NCI-H1694 (cell line): ENCODE measurements at regions not wholly inside any gene's neighbourhood (a gene's known extent, or its start where the extent isn't known, plus 50 kb on each side); places are given as distances from the start of the nearest gene placed in this dataset.
"Not testable (repeated sequence)": the region's sequence is repeated elsewhere in the genome, so short reads cannot be mapped to it uniquely, and the experiment has no call there.

Experiments used
- DNase-seq: peaks from one replicate; lab custom pipeline; 2025; lab: John Stamatoyannopoulos, UW

DNA sequence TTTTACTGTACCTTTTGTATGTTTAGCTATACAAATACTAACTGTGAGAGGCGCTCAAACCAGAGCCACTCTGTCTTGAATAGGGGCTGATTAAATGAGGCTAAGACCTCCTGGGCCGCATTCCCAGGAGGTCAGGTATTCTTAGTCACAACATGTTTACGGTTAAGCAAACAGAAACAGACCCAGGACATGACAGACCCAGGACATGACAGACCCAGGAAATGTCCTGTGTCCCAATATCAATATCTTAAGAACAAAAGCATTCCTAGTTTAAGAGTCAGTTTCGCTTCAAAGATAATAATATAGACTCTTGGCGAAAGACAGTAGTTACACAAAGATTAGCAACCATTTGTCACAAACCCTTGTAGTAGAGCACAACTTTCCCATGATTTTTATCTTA is 304.5 kb downstream of the CCSER2 start:
- no peak for DNase-seq

DNA sequence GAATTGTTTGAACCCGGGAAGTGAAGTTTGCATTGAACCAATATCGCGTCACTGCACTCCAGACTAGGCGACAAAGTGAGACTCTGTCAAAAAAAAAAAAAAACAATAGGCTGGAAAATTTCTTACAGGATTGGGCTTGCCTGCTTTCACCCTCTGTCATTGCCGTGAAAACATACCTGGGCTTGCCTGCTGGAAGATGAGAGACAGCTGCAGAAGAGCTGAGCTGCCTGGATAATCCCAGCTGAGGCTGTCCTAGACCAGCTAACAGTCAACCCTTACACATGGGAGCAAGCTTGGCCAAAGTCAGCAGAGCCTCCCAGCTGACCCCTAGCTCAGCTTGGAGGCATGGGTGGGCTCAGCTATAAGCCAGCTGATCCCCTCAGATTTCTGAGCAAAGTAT is 306.2 kb downstream of the CCSER2 start:
- DNase-seq, result no peak

- DNase-seq, result not testable (repeated sequence)
Measured at GRCh38 chr10:84650628-84651027, 322.2 kb downstream of the CCSER2 start.

GRCh38 chr10:84654671-84655070 is 326.3 kb downstream of the CCSER2 start:
- DNase-seq, result no peak

DNA sequence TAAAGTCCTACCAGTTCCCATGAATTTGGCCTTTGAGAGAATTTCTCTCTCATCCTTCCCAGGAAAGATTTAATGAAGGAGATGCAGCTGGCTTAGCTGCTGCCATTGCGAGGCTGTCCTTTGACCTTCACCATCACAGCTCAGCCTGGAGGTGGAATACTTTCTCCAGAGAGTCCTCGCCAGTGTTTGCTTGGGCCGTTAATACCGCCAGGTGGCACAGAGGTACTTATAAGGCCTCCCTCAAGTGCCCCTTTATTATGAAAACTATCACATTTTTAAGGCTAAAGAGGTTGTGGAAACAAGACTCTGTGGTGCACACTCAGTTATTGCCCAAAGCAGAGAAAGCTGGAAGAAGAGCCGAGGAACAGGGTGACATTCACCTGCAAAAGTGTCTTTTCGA is 330.6 kb downstream of the CCSER2 start:
- no peak for DNase-seq

DNA sequence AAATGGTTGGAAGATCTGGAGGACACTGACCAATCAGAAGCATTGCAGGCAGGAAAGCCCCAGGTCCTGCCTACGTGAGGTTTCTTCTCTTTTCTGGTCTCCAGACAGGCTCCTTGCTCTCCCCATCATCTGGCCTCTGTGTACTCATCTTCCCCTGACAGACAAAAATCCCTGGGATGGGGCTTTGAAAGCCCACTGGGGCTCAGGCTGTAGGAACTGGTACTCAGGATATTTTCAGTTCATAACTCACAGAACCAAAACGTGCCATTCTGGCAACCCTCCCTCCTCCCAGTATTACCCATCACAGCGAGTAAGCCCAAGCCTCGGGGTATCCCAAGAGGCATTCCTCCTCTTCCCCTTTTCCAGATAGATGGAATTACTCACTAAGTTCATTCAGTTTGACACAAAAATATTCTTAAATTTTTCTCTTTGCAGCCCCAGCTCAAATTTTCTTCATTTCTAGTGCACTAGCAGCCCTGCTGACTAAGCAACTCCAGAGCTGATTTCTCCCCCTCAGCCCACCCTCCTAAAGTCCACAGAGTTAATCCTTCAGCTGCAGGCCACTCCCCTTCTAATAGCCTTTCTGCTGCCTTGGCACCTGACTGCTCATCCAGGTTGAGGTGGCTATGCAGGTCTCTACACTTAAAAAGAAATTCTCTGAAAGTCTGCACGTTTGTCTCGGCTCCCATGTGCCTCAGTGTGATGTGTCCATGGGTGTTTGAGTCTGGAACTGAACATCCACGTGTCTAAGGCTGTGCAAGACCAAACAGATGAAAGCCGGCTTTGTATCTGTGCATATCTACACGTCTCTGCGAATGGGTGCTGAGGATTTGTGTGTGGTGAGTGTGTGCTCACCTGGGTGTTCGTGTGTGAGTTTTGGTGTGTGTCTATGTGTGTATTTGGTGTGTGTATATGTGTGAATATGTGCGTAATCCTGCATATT is 331.4 kb downstream of the CCSER2 start:
- no peak for DNase-seq

- no peak for DNase-seq
Measured at GRCh38 chr10:84660450-84661159, 332.2 kb downstream of the CCSER2 start.

DNA sequence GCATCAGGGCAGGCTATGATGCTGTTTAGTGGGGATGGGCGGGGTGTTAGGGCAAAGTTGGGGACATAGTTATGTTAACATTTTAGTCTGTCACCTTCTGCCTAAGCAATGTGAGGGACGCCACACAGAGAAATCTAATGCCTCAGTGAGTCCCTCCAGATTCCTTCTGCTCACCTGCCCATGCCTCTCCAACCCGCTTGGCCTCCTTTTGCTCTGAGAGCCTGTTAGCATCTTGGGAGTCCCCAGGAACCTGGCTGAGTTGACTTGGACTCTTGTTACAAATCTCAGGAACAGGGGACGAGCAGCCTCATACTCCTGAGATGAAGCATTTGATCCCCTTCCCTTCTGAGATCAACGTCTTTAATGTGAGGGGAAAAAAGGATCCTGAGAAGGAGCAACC is 336.8 kb downstream of the CCSER2 start:
- no peak for DNase-seq

DNA sequence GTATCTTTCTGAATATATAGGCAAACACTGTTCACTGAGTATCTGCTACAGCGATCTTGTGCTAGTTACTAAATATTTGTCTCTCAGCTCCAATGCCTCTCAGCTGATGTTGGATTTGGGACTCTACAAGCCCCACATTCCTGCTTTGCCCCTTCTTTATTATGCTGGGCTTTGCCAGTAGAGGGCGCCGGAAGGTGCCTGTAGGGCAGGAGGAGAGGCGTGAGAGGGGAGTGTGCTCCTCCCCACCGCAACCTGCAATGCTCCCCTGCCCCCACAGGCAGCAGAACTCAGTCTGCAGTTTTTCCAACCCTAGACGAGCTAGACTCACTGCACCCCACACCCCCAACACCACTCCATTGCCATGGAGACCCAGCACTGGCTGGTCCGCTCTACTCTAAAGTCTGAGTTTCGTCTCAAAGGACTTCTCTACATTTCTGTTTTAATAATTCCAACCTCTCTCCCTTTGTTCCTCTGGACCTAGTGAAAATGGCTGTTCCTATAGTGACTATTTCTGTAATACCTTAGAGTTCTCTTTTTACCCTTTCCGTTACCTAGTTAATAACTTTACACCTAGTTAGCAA is 337.6 kb downstream of the CCSER2 start:
- peak; percentile 0 for DNase-seq

DNA sequence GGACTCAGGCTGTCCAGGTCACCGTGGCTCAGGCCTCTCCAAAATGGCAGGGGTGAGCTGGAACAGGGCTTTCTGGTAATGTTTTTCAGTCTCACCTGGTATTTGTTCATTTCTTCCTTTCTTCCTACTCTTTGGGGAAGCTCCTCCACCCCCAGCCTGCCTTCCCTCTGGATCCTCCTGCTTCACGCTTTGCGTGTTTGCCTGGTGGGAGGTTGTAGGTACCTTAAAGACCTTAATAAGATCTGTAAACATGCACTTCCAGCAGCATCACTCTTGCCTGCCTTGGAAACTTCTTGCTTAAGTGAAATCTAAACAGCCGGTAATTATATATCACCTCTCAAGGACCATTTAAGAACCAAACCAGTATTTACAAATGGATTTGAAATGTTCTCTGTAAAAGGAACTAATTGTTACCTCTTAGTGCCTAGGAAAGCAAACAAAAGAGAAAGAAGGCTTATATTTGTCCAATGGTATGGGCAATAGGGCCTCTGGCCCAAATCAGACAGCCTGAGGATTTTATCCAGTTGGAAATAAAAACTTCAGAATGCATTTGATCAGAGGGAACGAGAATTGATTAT is 339.9 kb downstream of the CCSER2 start:
- DNase-seq, result no peak

DNA sequence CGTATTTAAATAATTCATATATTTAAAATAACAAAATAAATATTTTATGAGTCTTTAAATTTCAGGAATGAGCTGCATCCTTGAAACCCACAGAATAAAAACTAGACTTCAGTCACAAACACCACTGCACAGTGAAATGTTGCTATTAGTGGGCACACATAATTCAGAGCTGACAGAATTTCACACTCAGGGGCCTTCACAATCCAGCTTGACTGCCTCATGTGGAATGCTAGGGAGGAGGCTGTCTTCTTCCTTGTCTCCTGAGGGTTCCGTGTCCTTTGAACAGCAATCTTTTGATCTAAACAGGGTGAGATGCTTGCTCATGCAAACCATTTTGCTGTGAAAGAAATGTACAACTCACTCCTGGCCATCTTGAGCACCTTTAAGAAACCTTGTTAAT is 346.7 kb downstream of the CCSER2 start:
- DNase-seq, result no peak

- peak; percentile 7 for DNase-seq
Measured at GRCh38 chr10:84676536-84676935, 348.1 kb downstream of the CCSER2 start.

DNA sequence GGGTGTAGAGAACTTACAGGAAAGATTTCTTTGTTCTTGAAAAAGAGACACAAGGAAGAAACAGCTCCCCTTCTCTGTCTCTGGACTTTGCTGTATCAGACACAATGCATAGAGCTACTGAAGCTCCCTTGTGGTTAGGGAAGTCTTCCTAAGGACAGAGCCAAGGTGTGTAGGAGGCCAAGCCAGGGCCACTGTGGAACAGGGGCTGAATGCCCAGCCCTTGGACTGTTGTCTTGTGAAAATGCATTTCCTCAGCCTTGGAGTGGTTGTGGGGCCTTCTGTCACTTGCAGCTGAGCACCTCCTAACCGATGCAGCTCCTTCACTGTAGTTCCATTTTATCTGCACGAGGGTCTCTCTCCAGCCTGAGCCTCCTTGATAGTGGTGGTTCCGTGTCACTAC is 353.4 kb downstream of the CCSER2 start:
- DNase-seq, result no peak

DNA sequence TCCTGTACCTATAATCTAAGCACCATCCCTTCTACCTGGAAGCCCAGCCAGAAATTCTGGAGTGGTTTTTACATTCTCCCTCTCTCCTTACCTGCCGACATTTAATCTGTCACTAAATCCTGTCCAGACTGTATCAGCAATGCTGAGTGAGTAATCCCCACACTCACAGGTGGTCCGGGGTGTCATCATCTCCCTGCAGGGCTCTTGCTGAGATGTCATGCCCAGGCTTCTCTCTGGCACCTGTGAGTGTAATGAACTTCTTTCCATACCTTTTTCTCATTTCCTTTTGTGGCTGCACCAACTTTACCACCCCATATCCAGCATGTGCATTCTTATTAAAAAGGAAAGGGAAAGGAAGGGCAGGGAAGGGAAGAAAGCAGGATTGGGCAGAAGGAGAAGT is 355.2 kb downstream of the CCSER2 start:
- DNase-seq, result no peak

DNA sequence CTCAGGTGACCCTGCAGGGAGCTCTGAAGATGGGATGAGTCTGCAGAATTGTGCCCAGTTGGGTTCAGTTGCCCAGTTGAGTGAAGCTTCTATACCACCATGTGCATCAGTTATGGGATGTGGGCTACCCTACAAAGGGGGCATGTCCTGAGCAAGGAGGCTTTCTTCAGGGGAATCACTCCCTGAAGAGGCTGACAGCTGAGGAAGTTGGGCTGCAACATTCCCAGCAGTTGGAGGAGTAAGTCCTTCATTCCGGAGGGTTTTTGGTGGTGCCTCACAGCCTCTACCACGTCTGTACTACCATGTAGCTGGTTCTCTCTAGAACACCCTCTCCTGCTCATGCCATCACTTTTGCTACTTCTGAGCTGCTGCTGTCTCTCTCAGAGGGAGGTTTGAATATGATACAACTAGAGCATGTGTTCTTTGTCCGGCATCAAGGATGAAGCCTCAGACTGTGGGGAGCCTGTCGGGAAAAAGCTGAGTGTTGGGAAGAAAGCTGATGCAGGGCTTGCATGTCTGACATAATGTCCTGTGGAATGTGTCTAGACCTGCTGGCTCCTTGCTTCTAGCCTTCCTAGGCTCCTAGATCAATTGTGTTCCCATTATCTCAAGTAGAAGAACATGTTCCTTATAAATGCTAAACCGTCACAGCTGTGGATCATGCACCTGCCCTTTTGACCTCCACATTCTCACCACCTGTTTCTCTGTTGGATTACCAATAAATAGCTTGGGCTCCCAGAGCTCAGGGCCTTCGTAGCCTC is 355.8 kb downstream of the CCSER2 start:
- DNase-seq, result no peak

DNA sequence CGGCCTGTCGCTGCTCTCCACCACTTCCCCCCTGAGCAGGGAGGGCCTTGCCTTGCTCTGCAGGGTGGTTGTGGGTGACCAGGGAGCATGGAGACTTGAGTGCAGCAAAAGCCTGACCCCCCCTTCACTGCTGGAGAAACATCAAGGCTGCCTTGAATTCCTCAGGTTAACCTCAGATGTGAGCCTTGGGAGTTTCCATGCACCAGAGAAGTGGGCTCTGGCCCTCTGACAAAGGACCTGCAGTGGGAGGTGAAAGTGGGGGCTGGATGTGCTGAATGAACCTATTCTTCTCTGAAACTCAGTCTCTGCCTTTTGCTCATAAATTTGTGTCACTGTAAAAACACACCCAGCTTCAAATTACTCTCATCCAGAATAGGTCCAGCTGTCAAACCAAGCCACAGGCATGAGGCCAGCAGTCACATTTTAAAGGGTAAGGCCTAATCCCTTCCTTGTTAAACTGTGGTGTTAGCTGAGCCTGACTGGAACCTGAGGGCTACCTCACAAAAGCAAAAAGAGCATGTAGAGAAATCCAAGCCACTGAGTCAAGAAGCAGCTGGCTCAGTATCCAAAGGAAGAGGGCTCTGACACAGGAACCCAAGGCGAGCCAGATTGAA is 356.8 kb downstream of the CCSER2 start:
- DNase-seq, result no peak

- no peak for DNase-seq
Measured at GRCh38 chr10:84693006-84693405, 364.6 kb downstream of the CCSER2 start.

DNA sequence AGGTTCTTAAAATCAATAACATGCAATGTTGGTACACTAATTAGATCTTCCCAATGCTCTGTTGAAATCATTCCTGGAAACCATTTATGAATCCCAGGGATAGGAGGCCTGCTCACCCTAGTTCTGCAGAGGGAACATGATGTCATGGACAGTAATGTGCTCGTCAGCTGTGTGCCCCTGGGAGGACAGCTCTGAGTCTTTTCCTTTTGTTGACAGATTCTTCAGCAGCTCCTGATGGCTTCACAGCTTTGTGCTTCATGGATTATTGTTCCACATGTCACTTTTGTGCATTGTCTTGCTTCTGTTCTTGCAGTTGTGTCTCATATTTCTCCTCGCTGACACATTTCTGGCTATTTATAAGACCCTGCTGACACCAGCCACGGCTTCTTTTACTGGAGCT is 367.5 kb downstream of the CCSER2 start:
- DNase-seq, result no peak

DNA sequence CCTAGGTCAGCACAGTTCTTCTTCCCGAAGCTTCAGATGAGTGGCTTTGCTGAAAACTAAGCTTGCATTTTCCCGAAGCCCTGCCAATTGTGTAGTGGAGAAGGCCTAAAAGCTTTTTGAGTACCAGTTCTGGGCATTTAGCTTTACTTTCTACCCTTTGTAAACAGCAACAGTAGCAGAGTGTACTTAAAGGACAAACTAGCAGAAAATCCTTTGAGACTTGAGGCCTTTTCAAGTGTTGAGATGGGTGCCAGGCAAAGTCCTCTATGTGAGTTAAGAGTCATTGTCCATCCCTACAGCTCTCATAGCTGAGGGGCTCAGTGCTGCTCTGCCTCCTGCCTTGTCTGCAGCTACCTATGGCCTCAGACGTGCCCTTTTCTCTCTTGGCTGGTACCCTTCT is 368.2 kb downstream of the CCSER2 start:
- DNase-seq, result no peak

DNA sequence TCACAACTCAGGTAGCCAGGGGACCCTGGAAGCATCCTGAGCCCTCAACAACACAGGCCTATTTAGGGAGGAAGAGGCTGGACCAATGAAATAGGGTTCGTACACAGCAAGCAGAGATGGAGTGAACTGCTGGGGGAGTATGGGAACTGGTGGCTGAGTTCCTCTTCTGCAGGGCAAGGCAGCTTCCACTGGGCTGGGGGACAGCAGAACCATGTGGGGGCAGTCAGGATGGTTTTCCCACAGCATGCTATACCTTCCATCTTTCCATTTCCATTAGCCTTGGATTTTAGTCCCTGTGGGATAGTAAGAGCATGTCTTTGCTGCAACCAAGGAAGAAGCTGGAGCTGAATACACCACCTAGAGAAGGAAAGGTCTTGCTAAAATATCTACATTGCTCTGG is 370.6 kb downstream of the CCSER2 start:
- DNase-seq, result no peak

GRCh38 chr10:84700668-84701369 is 372.4 kb downstream of the CCSER2 start:
- DNase-seq, result no peak
